Ishikawa (cell line): ENCODE measurements at regions not wholly inside any gene's neighbourhood (a gene's known extent, or its start where the extent isn't known, plus 50 kb on each side); places are given as distances from the start of the nearest gene placed in this dataset.

Source experiments
- CEBPB ChIP-seq: IDR thresholded peaks from 2 replicates; pipeline ENCODE4 v1.6.1; 2012
- CREB1 ChIP-seq: IDR thresholded peaks from 2 replicates; pipeline ENCODE4 v1.6.1; 2012; ENCODE audit warnings: low read depth
- EGR1 ChIP-seq: IDR thresholded peaks from 2 replicates; pipeline ENCODE4 v1.6.1; 2012
- EP300 ChIP-seq: IDR thresholded peaks from 2 replicates; pipeline ENCODE4 v1.6.1; 2012; ENCODE audit warnings: borderline replicate concordance
- FOXM1 ChIP-seq: IDR thresholded peaks from 2 replicates; pipeline ENCODE4 v1.6.1; 2012; ENCODE audit warnings: low read depth, borderline replicate concordance
- NFIC ChIP-seq: IDR thresholded peaks from 2 replicates; pipeline ENCODE4 v1.6.1; 2012
- RAD21 ChIP-seq: IDR thresholded peaks from 2 replicates; pipeline ENCODE4 v1.6.1; 2012; ENCODE audit warnings: low read depth
- TAF1 ChIP-seq: IDR thresholded peaks from 2 replicates; pipeline ENCODE4 v1.6.1; 2012; ENCODE audit warnings: low read depth, mild to moderate bottlenecking
- TCF12 ChIP-seq: IDR thresholded peaks from 2 replicates; pipeline ENCODE4 v1.6.1; 2012; ENCODE audit warnings: low read depth
- TEAD4 ChIP-seq: IDR thresholded peaks from 2 replicates; pipeline ENCODE4 v1.6.1; 2012
- USF1 ChIP-seq: IDR thresholded peaks from 2 replicates; pipeline ENCODE4 v1.6.1; 2012
- YY1 ChIP-seq: IDR thresholded peaks from 2 replicates; pipeline ENCODE4 v1.6.1; 2012; ENCODE audit warnings: low read depth
- ZBTB7A ChIP-seq: IDR thresholded peaks from 2 replicates; pipeline ENCODE4 v1.6.1; 2012; ENCODE audit warnings: low read depth
- TF ChIP-seq, protein P1 (sequence below): IDR thresholded peaks from 2 replicates; pipeline ENCODE4 v1.6.1; 2012; ENCODE audit warnings: low read depth, mild to moderate bottlenecking
- TF ChIP-seq, protein P2 (sequence below): IDR thresholded peaks from 2 replicates; pipeline ENCODE4 v1.6.1; 2012

- no peak for TF ChIP-seq NFIC
- TF ChIP-seq USF1: no peak
- TF ChIP-seq CREB1: no peak
- TF ChIP-seq, protein P1, sequence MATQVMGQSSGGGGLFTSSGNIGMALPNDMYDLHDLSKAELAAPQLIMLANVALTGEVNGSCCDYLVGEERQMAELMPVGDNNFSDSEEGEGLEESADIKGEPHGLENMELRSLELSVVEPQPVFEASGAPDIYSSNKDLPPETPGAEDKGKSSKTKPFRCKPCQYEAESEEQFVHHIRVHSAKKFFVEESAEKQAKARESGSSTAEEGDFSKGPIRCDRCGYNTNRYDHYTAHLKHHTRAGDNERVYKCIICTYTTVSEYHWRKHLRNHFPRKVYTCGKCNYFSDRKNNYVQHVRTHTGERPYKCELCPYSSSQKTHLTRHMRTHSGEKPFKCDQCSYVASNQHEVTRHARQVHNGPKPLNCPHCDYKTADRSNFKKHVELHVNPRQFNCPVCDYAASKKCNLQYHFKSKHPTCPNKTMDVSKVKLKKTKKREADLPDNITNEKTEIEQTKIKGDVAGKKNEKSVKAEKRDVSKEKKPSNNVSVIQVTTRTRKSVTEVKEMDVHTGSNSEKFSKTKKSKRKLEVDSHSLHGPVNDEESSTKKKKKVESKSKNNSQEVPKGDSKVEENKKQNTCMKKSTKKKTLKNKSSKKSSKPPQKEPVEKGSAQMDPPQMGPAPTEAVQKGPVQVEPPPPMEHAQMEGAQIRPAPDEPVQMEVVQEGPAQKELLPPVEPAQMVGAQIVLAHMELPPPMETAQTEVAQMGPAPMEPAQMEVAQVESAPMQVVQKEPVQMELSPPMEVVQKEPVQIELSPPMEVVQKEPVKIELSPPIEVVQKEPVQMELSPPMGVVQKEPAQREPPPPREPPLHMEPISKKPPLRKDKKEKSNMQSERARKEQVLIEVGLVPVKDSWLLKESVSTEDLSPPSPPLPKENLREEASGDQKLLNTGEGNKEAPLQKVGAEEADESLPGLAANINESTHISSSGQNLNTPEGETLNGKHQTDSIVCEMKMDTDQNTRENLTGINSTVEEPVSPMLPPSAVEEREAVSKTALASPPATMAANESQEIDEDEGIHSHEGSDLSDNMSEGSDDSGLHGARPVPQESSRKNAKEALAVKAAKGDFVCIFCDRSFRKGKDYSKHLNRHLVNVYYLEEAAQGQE: no peak
- no peak for TF ChIP-seq ZBTB7A
- no peak for TF ChIP-seq TCF12
- TF ChIP-seq, protein P2, sequence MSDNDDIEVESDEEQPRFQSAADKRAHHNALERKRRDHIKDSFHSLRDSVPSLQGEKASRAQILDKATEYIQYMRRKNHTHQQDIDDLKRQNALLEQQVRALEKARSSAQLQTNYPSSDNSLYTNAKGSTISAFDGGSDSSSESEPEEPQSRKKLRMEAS: no peak
Measured at GRCh38 chr16:76612497-76612896, 335.3 kb downstream of the CNTNAP4 start.

- TF ChIP-seq TEAD4: no peak
- no peak for TF ChIP-seq RAD21
- no peak for TF ChIP-seq USF1
- no peak for TF ChIP-seq ZBTB7A
- no peak for TF ChIP-seq FOXM1
- no peak for TF ChIP-seq YY1
- TF ChIP-seq EP300: no peak
- no peak for TF ChIP-seq CEBPB
- TF ChIP-seq, protein P1: no peak
- TF ChIP-seq EGR1: no peak
- no peak for TF ChIP-seq CREB1
Measured at GRCh38 chr16:76614269-76614668, 337.1 kb downstream of the CNTNAP4 start.

DNA sequence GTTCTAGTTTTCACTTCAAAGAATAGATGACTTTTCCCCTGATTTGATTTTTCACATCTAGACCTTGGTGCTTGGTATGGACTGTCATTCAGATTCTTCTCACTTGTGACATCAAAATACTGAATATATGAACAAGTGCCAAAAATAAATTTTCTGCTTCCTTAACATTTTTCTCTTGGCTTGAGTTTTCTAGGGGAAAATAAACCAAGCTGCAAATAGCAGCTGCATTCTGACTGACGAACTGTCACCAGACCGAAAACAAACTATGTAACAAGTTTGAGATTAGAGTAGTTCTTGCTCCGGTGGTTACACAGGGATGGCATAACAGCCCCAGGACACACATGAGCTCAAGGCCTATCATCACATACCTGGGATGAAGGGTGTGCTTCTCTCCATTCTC is 345.7 kb downstream of the CNTNAP4 start:
- TF ChIP-seq EP300: no peak
- no peak for TF ChIP-seq USF1
- no peak for TF ChIP-seq CEBPB
- no peak for TF ChIP-seq FOXM1
- TF ChIP-seq, protein P2: no peak

- TF ChIP-seq TCF12: no peak
- no peak for TF ChIP-seq USF1
- no peak for TF ChIP-seq EP300
- no peak for TF ChIP-seq FOXM1
- TF ChIP-seq, protein P1: no peak
- TF ChIP-seq, protein P2: no peak
- no peak for TF ChIP-seq YY1
- no peak for TF ChIP-seq RAD21
- no peak for TF ChIP-seq TAF1
- TF ChIP-seq TEAD4: no peak
Measured at GRCh38 chr16:76634847-76635697, 357.9 kb downstream of the CNTNAP4 start.
